ENCODE measurements at regions not wholly inside any gene's neighbourhood (a gene's known extent, or its start where the extent isn't known, plus 50 kb on each side); places are given as distances from the start of the nearest gene placed in this dataset.

DNA sequence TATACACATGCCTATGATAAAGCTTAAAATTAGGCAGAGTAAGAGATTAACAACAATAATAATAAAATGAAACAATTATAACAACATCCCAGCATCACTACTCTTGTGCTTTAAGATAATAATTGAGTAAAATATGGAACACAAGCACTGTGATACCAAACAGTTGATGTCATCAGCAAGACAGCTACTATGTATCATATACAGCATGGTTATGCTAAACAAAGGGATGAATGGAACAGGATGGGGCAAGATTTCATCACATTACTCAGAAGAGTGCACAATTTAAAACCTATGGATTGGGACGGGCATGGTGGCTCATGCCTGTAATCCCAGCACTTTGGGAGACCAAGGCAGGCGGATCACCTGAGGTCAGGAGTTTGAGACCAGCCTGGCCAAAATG, 1221.0 kb downstream of the SUCLG1 start:
- no peak for TF ChIP-seq ASH2L (IDR thresholded peaks at IDR 0.05; ENCODE audit: borderline replicate concordance, low read depth)
- TF ChIP-seq, protein P1, sequence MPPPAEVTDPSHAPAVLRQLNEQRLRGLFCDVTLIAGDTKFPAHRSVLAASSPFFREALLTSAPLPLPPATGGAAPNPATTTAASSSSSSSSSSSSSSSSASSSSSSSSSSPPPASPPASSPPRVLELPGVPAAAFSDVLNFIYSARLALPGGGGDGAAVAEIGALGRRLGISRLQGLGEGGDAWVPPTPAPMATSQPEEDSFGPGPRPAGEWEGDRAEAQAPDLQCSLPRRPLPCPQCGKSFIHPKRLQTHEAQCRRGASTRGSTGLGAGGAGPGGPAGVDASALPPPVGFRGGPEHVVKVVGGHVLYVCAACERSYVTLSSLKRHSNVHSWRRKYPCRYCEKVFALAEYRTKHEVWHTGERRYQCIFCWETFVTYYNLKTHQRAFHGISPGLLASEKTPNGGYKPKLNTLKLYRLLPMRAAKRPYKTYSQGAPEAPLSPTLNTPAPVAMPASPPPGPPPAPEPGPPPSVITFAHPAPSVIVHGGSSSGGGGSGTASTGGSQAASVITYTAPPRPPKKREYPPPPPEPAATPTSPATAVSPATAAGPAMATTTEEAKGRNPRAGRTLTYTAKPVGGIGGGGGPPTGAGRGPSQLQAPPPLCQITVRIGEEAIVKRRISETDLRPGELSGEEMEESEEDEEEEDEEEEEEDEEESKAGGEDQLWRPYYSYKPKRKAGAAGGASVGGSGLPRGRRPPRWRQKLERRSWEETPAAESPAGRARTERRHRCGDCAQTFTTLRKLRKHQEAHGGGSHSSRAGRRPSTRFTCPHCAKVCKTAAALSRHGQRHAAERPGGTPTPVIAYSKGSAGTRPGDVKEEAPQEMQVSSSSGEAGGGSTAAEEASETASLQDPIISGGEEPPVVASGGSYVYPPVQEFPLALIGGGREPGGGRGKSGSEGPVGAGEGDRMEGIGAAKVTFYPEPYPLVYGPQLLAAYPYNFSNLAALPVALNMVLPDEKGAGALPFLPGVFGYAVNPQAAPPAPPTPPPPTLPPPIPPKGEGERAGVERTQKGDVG (CRISPR knock-in tag; IDR thresholded peaks at IDR 0.05) = no peak
- TF ChIP-seq, protein P2, sequence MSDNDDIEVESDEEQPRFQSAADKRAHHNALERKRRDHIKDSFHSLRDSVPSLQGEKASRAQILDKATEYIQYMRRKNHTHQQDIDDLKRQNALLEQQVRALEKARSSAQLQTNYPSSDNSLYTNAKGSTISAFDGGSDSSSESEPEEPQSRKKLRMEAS (IDR thresholded peaks at IDR 0.05; ENCODE audit: low read depth, low read length) = no peak
- TF ChIP-seq, protein P3, sequence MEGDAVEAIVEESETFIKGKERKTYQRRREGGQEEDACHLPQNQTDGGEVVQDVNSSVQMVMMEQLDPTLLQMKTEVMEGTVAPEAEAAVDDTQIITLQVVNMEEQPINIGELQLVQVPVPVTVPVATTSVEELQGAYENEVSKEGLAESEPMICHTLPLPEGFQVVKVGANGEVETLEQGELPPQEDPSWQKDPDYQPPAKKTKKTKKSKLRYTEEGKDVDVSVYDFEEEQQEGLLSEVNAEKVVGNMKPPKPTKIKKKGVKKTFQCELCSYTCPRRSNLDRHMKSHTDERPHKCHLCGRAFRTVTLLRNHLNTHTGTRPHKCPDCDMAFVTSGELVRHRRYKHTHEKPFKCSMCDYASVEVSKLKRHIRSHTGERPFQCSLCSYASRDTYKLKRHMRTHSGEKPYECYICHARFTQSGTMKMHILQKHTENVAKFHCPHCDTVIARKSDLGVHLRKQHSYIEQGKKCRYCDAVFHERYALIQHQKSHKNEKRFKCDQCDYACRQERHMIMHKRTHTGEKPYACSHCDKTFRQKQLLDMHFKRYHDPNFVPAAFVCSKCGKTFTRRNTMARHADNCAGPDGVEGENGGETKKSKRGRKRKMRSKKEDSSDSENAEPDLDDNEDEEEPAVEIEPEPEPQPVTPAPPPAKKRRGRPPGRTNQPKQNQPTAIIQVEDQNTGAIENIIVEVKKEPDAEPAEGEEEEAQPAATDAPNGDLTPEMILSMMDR (IDR thresholded peaks at IDR 0.05 in 2 of 3, conservative IDR thresholded peaks at IDR 0.05 in 1 of 3; ENCODE audit: control insufficient read depth in 2 of 3, extremely low read depth in 1 of 3, insufficient read depth in 1 of 3, low read depth in 3 of 3, low read length in 3 of 3) = no peak
- TF ChIP-seq CHD1 (IDR thresholded peaks at IDR 0.05; ENCODE audit: low read depth, low read length) = no peak
- TF ChIP-seq CREB1 (IDR thresholded peaks at IDR 0.05; ENCODE audit: low read depth) = no peak
- TF ChIP-seq CBX3 (IDR thresholded peaks at IDR 0.05; ENCODE audit: borderline replicate concordance, low read depth) = no peak
- no peak for TF ChIP-seq STAT3 (IDR thresholded peaks at IDR 0.05; ENCODE audit: low read depth, low read length)
